ENCODE measurements at regions not wholly inside any gene's neighbourhood (a gene's known extent, or its start where the extent isn't known, plus 50 kb on each side); places are given as distances from the start of the nearest gene placed in this dataset.

- TF ChIP-seq ZKSCAN3 (CRISPR knock-in tag; IDR thresholded peaks at IDR 0.05) (no peak), ZNF589 (CRISPR knock-in tag; IDR thresholded peaks at IDR 0.05; ENCODE audit: low read depth) (no peak), MAX (CRISPR knock-in tag; IDR thresholded peaks at IDR 0.05) (no peak), YBX1 (IDR thresholded peaks at IDR 0.05) (no peak), MITF (IDR thresholded peaks at IDR 0.05) (no peak), POLR2A (conservative IDR thresholded peaks at IDR 0.05) (no peak), TFE3 (CRISPR knock-in tag; IDR thresholded peaks at IDR 0.05) (no peak), MYNN (IDR thresholded peaks at IDR 0.05) (no peak), MYNN (CRISPR knock-in tag; IDR thresholded peaks at IDR 0.05) (no peak), ZBTB40 (IDR thresholded peaks at IDR 0.05) (no peak), ZBTB40 (CRISPR knock-in tag; IDR thresholded peaks at IDR 0.05) (no peak)
Observed at GRCh38 chr9:19967216-19967887, 178.5 kb upstream of the SLC24A2 start.
